Right atrium auricular region (tissue), 2 donors: ENCODE measurements at regions not wholly inside any gene's neighbourhood (a gene's known extent, or its start where the extent isn't known, plus 50 kb on each side); places are given as distances from the start of the nearest gene placed in this dataset.

Experiments used
- DNase-seq: peaks from one replicate; pipeline ENCODE4 v3.0.0-alpha.2; 2019; ENCODE audit warnings: low spot score
- H3K27ac ChIP-seq, 2 donors: fragments of 200-600 bp; sonication (generic); 1 replicate in 1 of 2; 2 replicates in 1 of 2; pipeline ENCODE4 v1.5.1; 2016 to 2019
- H3K27me3 ChIP-seq, 2 donors: fragments of 200-600 bp; sonication (generic); one replicate each; pipeline versions ENCODE4 v1.5.1 to v1.6.0; 2017 to 2019
- H3K36me3 ChIP-seq: fragments of 200-600 bp; sonication (generic); one replicate; pipeline ENCODE4 v1.5.1; 2016
- H3K4me1 ChIP-seq, 2 donors: fragments of 200-600 bp; sonication (generic); one replicate each; pipeline versions ENCODE4 v1.5.1 to v1.6.0; 2017 to 2019
- H3K4me3 ChIP-seq, 2 donors: fragments of 200-600 bp; sonication (generic); 1 replicate in 1 of 2; 2 replicates in 1 of 2; pipeline ENCODE4 v1.5.1; 2017 to 2019; ENCODE audit warnings: mild to moderate bottlenecking in 1 of 2, moderate library complexity in 1 of 2
- H3K9me3 ChIP-seq, 2 donors: fragments of 200-600 bp; sonication (generic); one replicate each; pipeline ENCODE4 v1.5.1; 2019
- TF ChIP-seq, protein P1 (sequence below), 2 donors: fragments of 200-600 bp; sonication (generic); IDR thresholded peaks; one replicate each; pipeline ENCODE4 v1.5.1; 2019; ENCODE audit warnings: antibody characterized with exemption in 2 of 2

GRCh38 chr1:239682046-239682445 is 295.7 kb downstream of the CHRM3 start:
- no peak overlapping the region for H3K4me3 ChIP-seq
- DNase-seq: no peak
- H3K27ac ChIP-seq: no peak overlapping the region
- H3K4me1 ChIP-seq: no peaks in the 10 kb centered on the region
- H3K36me3 ChIP-seq: no peaks in the 10 kb centered on the region
- H3K9me3 ChIP-seq: no peaks in the 10 kb centered on the region
- no peaks in the 10 kb centered on the region for H3K27me3 ChIP-seq
- TF ChIP-seq, protein P1, sequence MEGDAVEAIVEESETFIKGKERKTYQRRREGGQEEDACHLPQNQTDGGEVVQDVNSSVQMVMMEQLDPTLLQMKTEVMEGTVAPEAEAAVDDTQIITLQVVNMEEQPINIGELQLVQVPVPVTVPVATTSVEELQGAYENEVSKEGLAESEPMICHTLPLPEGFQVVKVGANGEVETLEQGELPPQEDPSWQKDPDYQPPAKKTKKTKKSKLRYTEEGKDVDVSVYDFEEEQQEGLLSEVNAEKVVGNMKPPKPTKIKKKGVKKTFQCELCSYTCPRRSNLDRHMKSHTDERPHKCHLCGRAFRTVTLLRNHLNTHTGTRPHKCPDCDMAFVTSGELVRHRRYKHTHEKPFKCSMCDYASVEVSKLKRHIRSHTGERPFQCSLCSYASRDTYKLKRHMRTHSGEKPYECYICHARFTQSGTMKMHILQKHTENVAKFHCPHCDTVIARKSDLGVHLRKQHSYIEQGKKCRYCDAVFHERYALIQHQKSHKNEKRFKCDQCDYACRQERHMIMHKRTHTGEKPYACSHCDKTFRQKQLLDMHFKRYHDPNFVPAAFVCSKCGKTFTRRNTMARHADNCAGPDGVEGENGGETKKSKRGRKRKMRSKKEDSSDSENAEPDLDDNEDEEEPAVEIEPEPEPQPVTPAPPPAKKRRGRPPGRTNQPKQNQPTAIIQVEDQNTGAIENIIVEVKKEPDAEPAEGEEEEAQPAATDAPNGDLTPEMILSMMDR (IDR thresholded peaks at IDR 0.05): no peak

GRCh38 chr1:239682960-239683359 is 296.6 kb downstream of the CHRM3 start:
- TF ChIP-seq, protein P1 (IDR thresholded peaks at IDR 0.05): no peak
- Histone ChIP-seq H3K9me3 (no peaks in the 10 kb centered on the region), H3K27me3 (no peaks in the 10 kb centered on the region), H3K36me3 (no peaks in the 10 kb centered on the region), H3K4me1 (no peaks in the 10 kb centered on the region), H3K4me3 (no peak overlapping the region), H3K27ac (no peak overlapping the region)
- no peak for DNase-seq

- no peak for DNase-seq
These were observed 300.0 kb downstream of the CHRM3 start for GRCh38 chr1:239686386-239686785.

DNA sequence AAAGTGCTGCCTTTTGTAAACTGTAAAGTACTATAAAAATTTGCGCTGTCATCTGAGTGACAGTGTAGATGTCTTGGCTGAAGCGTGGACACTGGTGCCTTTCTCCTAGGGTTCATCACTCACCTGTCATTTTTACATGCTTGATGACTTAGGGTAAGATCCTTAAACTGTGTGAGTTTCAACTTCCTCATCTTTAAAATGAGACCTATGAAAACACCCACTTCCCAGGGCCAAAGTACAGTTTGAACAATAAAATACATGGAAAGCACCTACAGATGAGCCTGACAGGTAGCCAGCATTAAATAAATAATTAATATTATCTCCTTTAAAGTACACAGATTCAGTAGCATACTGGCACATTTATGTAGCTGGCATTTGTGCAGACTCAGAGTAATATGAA is 309.9 kb downstream of the CHRM3 start:
- Histone ChIP-seq H3K36me3 (no peaks in the 10 kb centered on the region), H3K27me3 (no peaks in the 10 kb centered on the region), H3K27ac (no peak overlapping the region), H3K4me1 (no peaks in the 10 kb centered on the region), H3K4me3 (no peak overlapping the region), H3K9me3 (no peaks in the 10 kb centered on the region)
- TF ChIP-seq, protein P1 (IDR thresholded peaks at IDR 0.05): no peak
- DNase-seq: no peak

More at GRCh38 chr1:239686386-239686785, 300.0 kb downstream of the CHRM3 start:
- Histone ChIP-seq H3K27ac (no peak overlapping the region), H3K27me3 (no peaks in the 10 kb centered on the region), H3K9me3 (no peaks in the 10 kb centered on the region), H3K4me1 (no peaks in the 10 kb centered on the region), H3K4me3 (no peak overlapping the region), H3K36me3 (no peaks in the 10 kb centered on the region)
- TF ChIP-seq, protein P1 (IDR thresholded peaks at IDR 0.05): no peak

DNA sequence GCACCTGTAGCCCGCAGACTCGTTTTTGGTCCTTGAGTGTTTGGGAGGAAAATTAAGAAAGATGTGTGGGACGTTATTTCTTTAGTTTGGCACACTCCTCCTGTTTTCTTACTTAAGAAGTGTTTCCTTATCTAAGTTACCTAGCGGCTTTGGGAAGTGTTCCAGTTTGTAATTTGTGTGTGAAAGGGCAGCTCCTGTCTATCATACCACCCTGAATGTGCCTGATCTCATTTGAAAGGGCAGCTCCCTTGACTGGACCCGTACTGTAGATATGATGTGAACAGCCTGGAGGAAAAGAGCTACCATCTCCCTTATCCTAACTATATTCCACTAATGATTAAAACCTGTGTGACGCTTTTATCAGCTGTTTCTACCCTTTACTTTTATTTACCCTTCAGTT is 314.3 kb downstream of the CHRM3 start:
- Histone ChIP-seq H3K4me1 (no peaks in the 10 kb centered on the region), H3K4me3 (no peak overlapping the region), H3K27me3 (no peaks in the 10 kb centered on the region), H3K27ac (no peak overlapping the region), H3K36me3 (no peaks in the 10 kb centered on the region), H3K9me3 (no peaks in the 10 kb centered on the region)
- TF ChIP-seq, protein P1 (IDR thresholded peaks at IDR 0.05): no peak
- DNase-seq: no peak

DNA sequence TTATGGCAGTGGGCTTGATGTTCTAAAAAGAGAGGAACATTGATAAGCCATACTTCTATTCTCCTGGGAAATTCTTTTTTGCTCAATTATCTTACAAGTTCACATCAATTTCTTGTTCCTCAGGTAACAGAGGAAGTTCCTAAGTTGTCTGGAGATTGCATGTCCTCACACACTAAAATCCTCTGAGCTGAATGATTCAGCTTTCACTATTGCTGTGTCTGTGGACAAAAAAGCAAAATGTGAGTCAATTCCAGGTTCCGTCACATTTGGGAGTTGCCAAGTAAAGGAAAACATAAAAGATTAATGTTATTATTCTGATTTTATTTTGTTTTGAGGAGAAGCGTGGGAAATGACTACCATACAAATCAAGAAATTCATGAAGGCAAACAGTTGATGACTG is 316.7 kb downstream of the CHRM3 start:
- Histone ChIP-seq H3K4me3 (no peak overlapping the region), H3K4me1 (no peaks in the 10 kb centered on the region), H3K9me3 (no peaks in the 10 kb centered on the region), H3K36me3 (no peaks in the 10 kb centered on the region), H3K27ac (no peak overlapping the region), H3K27me3 (no peaks in the 10 kb centered on the region)
- TF ChIP-seq, protein P1 (IDR thresholded peaks at IDR 0.05): no peak
- no peak for DNase-seq
